ENCODE measurements at regions not wholly inside any gene's neighbourhood (a gene's known extent, or its start where the extent isn't known, plus 50 kb on each side); places are given as distances from the start of the nearest gene placed in this dataset.

GRCh38 chr13:109396266-109396665, 390.1 kb downstream of the IRS2 start:
- Mint-ChIP-seq H3K4me1 (peaks cover 0 to 2% (median 0%) of the 10 kb centered on the region in 3 donors), H3K27me3 (no peaks in the 10 kb centered on the region), H3K36me3 (no peaks in the 10 kb centered on the region), H3K27ac (no peak overlapping the region), H3K9me3 (peaks cover 3 to 5% (median 3%) of the 10 kb centered on the region in 3 donors), H3K4me3 (no peak overlapping the region)

GRCh38 chr13:109395014-109395413, 391.4 kb downstream of the IRS2 start:
- Mint-ChIP-seq H3K4me1 (peaks cover 0 to 2% (median 0%) of the 10 kb centered on the region in 3 donors), H3K9me3 (peaks cover 3 to 5% (median 5%) of the 10 kb centered on the region in 3 donors), H3K27me3 (no peaks in the 10 kb centered on the region), H3K4me3 (no peak overlapping the region), H3K27ac (no peak overlapping the region), H3K36me3 (no peaks in the 10 kb centered on the region)

- peaks cover 3 to 5% (median 5%) of the 10 kb centered on the region in 3 donors for H3K9me3 Mint-ChIP-seq
- H3K4me1 Mint-ChIP-seq: peaks cover 0 to 2% (median 0%) of the 10 kb centered on the region in 3 donors
- H3K36me3 Mint-ChIP-seq: no peaks in the 10 kb centered on the region
- H3K27me3 Mint-ChIP-seq: no peaks in the 10 kb centered on the region
- no peak overlapping the region for H3K27ac Mint-ChIP-seq
- H3K4me3 Mint-ChIP-seq: no peak overlapping the region
Measured at GRCh38 chr13:109394311-109394988, 391.9 kb downstream of the IRS2 start.

GRCh38 chr13:109393045-109393444, 393.3 kb downstream of the IRS2 start:
- Mint-ChIP-seq H3K36me3 (no peaks in the 10 kb centered on the region), H3K4me3 (no peak overlapping the region), H3K27ac (no peak overlapping the region), H3K27me3 (no peaks in the 10 kb centered on the region), H3K9me3 (peaks cover 0 to 5% (median 4%) of the 10 kb centered on the region in 3 donors), H3K4me1 (peaks cover 0 to under 1% (median 0%) of the 10 kb centered on the region in 3 donors)

GRCh38 chr13:109390391-109390790, 396.0 kb downstream of the IRS2 start:
- Mint-ChIP-seq H3K4me3 (no peak overlapping the region), H3K27ac (no peak overlapping the region), H3K36me3 (no peaks in the 10 kb centered on the region), H3K27me3 (no peaks in the 10 kb centered on the region), H3K4me1 (no peaks in the 10 kb centered on the region), H3K9me3 (peaks cover 0 to 5% (median 2%) of the 10 kb centered on the region in 3 donors)

- Mint-ChIP-seq H3K9me3 (peaks cover 0 to 5% (median 2%) of the 10 kb centered on the region in 3 donors), H3K4me1 (no peaks in the 10 kb centered on the region), H3K27me3 (no peaks in the 10 kb centered on the region), H3K4me3 (no peak overlapping the region), H3K36me3 (no peaks in the 10 kb centered on the region), H3K27ac (no peak overlapping the region)
Measured at GRCh38 chr13:109389892-109390345, 396.5 kb downstream of the IRS2 start.

GRCh38 chr13:109389456-109389855, 396.9 kb downstream of the IRS2 start:
- Mint-ChIP-seq H3K36me3 (no peaks in the 10 kb centered on the region), H3K4me1 (no peaks in the 10 kb centered on the region), H3K4me3 (no peak overlapping the region), H3K9me3 (peaks cover 0 to 5% (median 2%) of the 10 kb centered on the region in 3 donors), H3K27me3 (no peaks in the 10 kb centered on the region), H3K27ac (no peak overlapping the region)

- Mint-ChIP-seq H3K9me3 (peaks cover 0 to 5% (median 0%) of the 10 kb centered on the region in 3 donors), H3K4me1 (no peaks in the 10 kb centered on the region)
Measured at GRCh38 chr13:109387471-109387870, 398.9 kb downstream of the IRS2 start.

GRCh38 chr13:109385242-109385560, 401.2 kb downstream of the IRS2 start:
- no peaks in the 10 kb centered on the region for H3K27me3 Mint-ChIP-seq
- no peaks in the 10 kb centered on the region for H3K36me3 Mint-ChIP-seq
- no peak overlapping the region for H3K27ac Mint-ChIP-seq
- no peaks in the 10 kb centered on the region for H3K4me1 Mint-ChIP-seq
- no peak overlapping the region for H3K4me3 Mint-ChIP-seq
- H3K9me3 Mint-ChIP-seq: peaks cover 0 to 2% (median 2%) of the 10 kb centered on the region in 3 donors

More at GRCh38 chr13:109387471-109387870, 398.9 kb downstream of the IRS2 start:
- Mint-ChIP-seq H3K27me3 (no peaks in the 10 kb centered on the region), H3K27ac (no peak overlapping the region), H3K4me3 (no peak overlapping the region), H3K36me3 (no peaks in the 10 kb centered on the region)

GRCh38 chr13:109384491-109385241, 401.7 kb downstream of the IRS2 start:
- Mint-ChIP-seq H3K27ac (no peak overlapping the region), H3K36me3 (no peaks in the 10 kb centered on the region), H3K27me3 (no peaks in the 10 kb centered on the region), H3K4me3 (no peak overlapping the region), H3K9me3 (peaks cover 0 to 2% (median 2%) of the 10 kb centered on the region in 3 donors), H3K4me1 (no peaks in the 10 kb centered on the region)

- no peaks in the 10 kb centered on the region for H3K4me1 Mint-ChIP-seq
- no peak overlapping the region for H3K4me3 Mint-ChIP-seq
- H3K36me3 Mint-ChIP-seq: no peaks in the 10 kb centered on the region
- H3K9me3 Mint-ChIP-seq: peaks cover 0 to 2% (median 2%) of the 10 kb centered on the region in 3 donors
- H3K27ac Mint-ChIP-seq: no peak overlapping the region
- H3K27me3 Mint-ChIP-seq: no peaks in the 10 kb centered on the region
Measured at GRCh38 chr13:109383683-109384082, 402.7 kb downstream of the IRS2 start.

GRCh38 chr13:109381546-109382180, 404.7 kb downstream of the IRS2 start:
- Mint-ChIP-seq H3K36me3 (no peaks in the 10 kb centered on the region), H3K27ac (no peak overlapping the region), H3K4me3 (no peak overlapping the region), H3K27me3 (no peaks in the 10 kb centered on the region), H3K4me1 (no peaks in the 10 kb centered on the region), H3K9me3 (peaks cover 0 to 2% (median 2%) of the 10 kb centered on the region in 3 donors)

GRCh38 chr13:109380457-109380856, 405.9 kb downstream of the IRS2 start:
- no peak overlapping the region for H3K4me3 Mint-ChIP-seq
- H3K4me1 Mint-ChIP-seq: no peaks in the 10 kb centered on the region
- H3K9me3 Mint-ChIP-seq: peaks cover 0 to 2% (median 2%) of the 10 kb centered on the region in 3 donors
- no peaks in the 10 kb centered on the region for H3K27me3 Mint-ChIP-seq
- H3K27ac Mint-ChIP-seq: no peak overlapping the region
- H3K36me3 Mint-ChIP-seq: no peaks in the 10 kb centered on the region

GRCh38 chr13:109379930-109380329, 406.5 kb downstream of the IRS2 start:
- Mint-ChIP-seq H3K4me3 (no peak overlapping the region), H3K36me3 (no peaks in the 10 kb centered on the region), H3K27me3 (no peaks in the 10 kb centered on the region), H3K4me1 (no peaks in the 10 kb centered on the region), H3K27ac (no peak overlapping the region), H3K9me3 (peaks cover 0 to 2% (median 2%) of the 10 kb centered on the region in 3 donors)

GRCh38 chr13:109376936-109377335, 409.4 kb downstream of the IRS2 start:
- Mint-ChIP-seq H3K27ac (no peak overlapping the region), H3K4me3 (no peak overlapping the region), H3K9me3 (peaks cover 0 to 2% (median 0%) of the 10 kb centered on the region in 3 donors), H3K4me1 (no peaks in the 10 kb centered on the region), H3K27me3 (no peaks in the 10 kb centered on the region), H3K36me3 (no peaks in the 10 kb centered on the region)
